ENCODE measurements at regions not wholly inside any gene's neighbourhood (a gene's known extent, or its start where the extent isn't known, plus 50 kb on each side); places are given as distances from the start of the nearest gene placed in this dataset.
A peak's percentile ranks its signal among the peaks of the same experiment; 100 is the strongest.

GRCh38 chr18:24731158-24731557 lies 270.7 kb downstream of the HRH4 start:
- Mint-ChIP-seq H3K27ac (ENCODE audit: unreplicated experiment) (no peak overlapping the region), H3K36me3 (ENCODE audit: low read depth) (no peaks in the 10 kb centered on the region), H3K4me3 (no peak overlapping the region), H3K4me1 (peaks cover 9% of the 10 kb centered on the region), H3K9me3 (no peaks in the 10 kb centered on the region), H3K27me3 (ENCODE audit: low read depth) (peaks cover 17% of the 10 kb centered on the region)
- DNase-seq (ENCODE audit: low read depth, low spot score) = no peak
- no peak for TF ChIP-seq CTCF (conservative IDR thresholded peaks at IDR 0.05)

- Mint-ChIP-seq H3K27ac (ENCODE audit: unreplicated experiment) (no peak overlapping the region), H3K27me3 (ENCODE audit: low read depth) (peaks cover 17% of the 10 kb centered on the region), H3K4me3 (no peak overlapping the region), H3K9me3 (no peaks in the 10 kb centered on the region), H3K36me3 (ENCODE audit: low read depth) (no peaks in the 10 kb centered on the region), H3K4me1 (peaks cover 4% of the 10 kb centered on the region)
- no peak for TF ChIP-seq CTCF (conservative IDR thresholded peaks at IDR 0.05)
- no peak for DNase-seq (ENCODE audit: low read depth, low spot score)
Measured at GRCh38 chr18:24731981-24732380, 271.5 kb downstream of the HRH4 start.

- H3K27ac Mint-ChIP-seq (ENCODE audit: unreplicated experiment) = no peak overlapping the region
- H3K4me1 Mint-ChIP-seq = peaks cover 4% of the 10 kb centered on the region
- H3K9me3 Mint-ChIP-seq = no peaks in the 10 kb centered on the region
- peak; percentile 28 for DNase-seq (ENCODE audit: low read depth, low spot score)
- peaks cover 11% of the 10 kb centered on the region for H3K27me3 Mint-ChIP-seq (ENCODE audit: low read depth)
- no peaks in the 10 kb centered on the region for H3K36me3 Mint-ChIP-seq (ENCODE audit: low read depth)
- peak; percentile 58 for TF ChIP-seq CTCF (conservative IDR thresholded peaks at IDR 0.05)
- no peak overlapping the region for H3K4me3 Mint-ChIP-seq
Measured at GRCh38 chr18:24734058-24734457, 273.6 kb downstream of the HRH4 start.

- Mint-ChIP-seq H3K4me1 (peaks cover 4% of the 10 kb centered on the region), H3K9me3 (peaks cover 3% of the 10 kb centered on the region), H3K36me3 (ENCODE audit: low read depth) (no peaks in the 10 kb centered on the region), H3K27ac (ENCODE audit: unreplicated experiment) (no peak overlapping the region), H3K27me3 (ENCODE audit: low read depth) (peaks cover 2% of the 10 kb centered on the region), H3K4me3 (no peak overlapping the region)
- TF ChIP-seq CTCF (conservative IDR thresholded peaks at IDR 0.05) = no peak
- DNase-seq (ENCODE audit: low read depth, low spot score) = no peak
Measured at GRCh38 chr18:24735624-24736231, 275.3 kb downstream of the HRH4 start.

- no peak overlapping the region for H3K27ac Mint-ChIP-seq (ENCODE audit: unreplicated experiment)
- H3K36me3 Mint-ChIP-seq (ENCODE audit: low read depth) = no peaks in the 10 kb centered on the region
- H3K9me3 Mint-ChIP-seq = peaks cover 3% of the 10 kb centered on the region
- no peak for DNase-seq (ENCODE audit: low read depth, low spot score)
- H3K27me3 Mint-ChIP-seq (ENCODE audit: low read depth) = peaks cover 2% of the 10 kb centered on the region
- no peak overlapping the region for H3K4me3 Mint-ChIP-seq
- TF ChIP-seq CTCF (conservative IDR thresholded peaks at IDR 0.05) = no peak
- peaks cover 4% of the 10 kb centered on the region for H3K4me1 Mint-ChIP-seq
Measured at GRCh38 chr18:24736662-24737330, 276.4 kb downstream of the HRH4 start.

Measured in neural crest cell (in vitro differentiated cells).